ENCODE measurements at regions not wholly inside any gene's neighbourhood (a gene's known extent, or its start where the extent isn't known, plus 50 kb on each side); places are given as distances from the start of the nearest gene placed in this dataset.
"Not testable (repeated sequence)": the region's sequence is repeated elsewhere in the genome, so short reads cannot be mapped to it uniquely, and the experiment has no call there.

GRCh38 chr6:169099411-169100202 is 154.0 kb downstream of the THBS2 start:
- DNase-seq, result no peak

- not testable (repeated sequence) for DNase-seq
Measured at GRCh38 chr6:169098651-169099050, 155.0 kb downstream of the THBS2 start.

GRCh38 chr6:169098116-169098515 is 155.5 kb downstream of the THBS2 start:
- no peak for DNase-seq

GRCh38 chr6:169097381-169097959 is 156.2 kb downstream of the THBS2 start:
- no peak for DNase-seq

- no peak for DNase-seq
Measured at GRCh38 chr6:169096388-169096787, 157.3 kb downstream of the THBS2 start.

- DNase-seq, result no peak
Measured at GRCh38 chr6:169095153-169095552, 158.5 kb downstream of the THBS2 start.

- no peak for DNase-seq
Measured at GRCh38 chr6:169094552-169094950, 159.1 kb downstream of the THBS2 start.

- no peak for DNase-seq
Measured at GRCh38 chr6:169093770-169094551, 159.7 kb downstream of the THBS2 start.

GRCh38 chr6:169093066-169093723 is 160.5 kb downstream of the THBS2 start:
- no peak for DNase-seq

- no peak for DNase-seq
Measured at GRCh38 chr6:169092375-169092774, 161.3 kb downstream of the THBS2 start.

- DNase-seq, result not testable (repeated sequence)
Measured at GRCh38 chr6:169090514-169091127, 163.0 kb downstream of the THBS2 start.

GRCh38 chr6:169088762-169089161 is 164.9 kb downstream of the THBS2 start:
- DNase-seq, result no peak

GRCh38 chr6:169087443-169088041 is 166.1 kb downstream of the THBS2 start:
- DNase-seq, result no peak

- DNase-seq, result not testable (repeated sequence)
Measured at GRCh38 chr6:169086616-169087015, 167.0 kb downstream of the THBS2 start.

GRCh38 chr6:169086020-169086419 is 167.6 kb downstream of the THBS2 start:
- DNase-seq, result no peak

- DNase-seq, result no peak
Measured at GRCh38 chr6:169085466-169085865, 168.2 kb downstream of the THBS2 start.

GRCh38 chr6:169084557-169084956 is 169.1 kb downstream of the THBS2 start:
- not testable (repeated sequence) for DNase-seq

- no peak for DNase-seq
Measured at GRCh38 chr6:169084067-169084466, 169.6 kb downstream of the THBS2 start.

- no peak for DNase-seq
Measured at GRCh38 chr6:169083508-169083874, 170.2 kb downstream of the THBS2 start.

GRCh38 chr6:169082817-169083507 is 170.7 kb downstream of the THBS2 start:
- DNase-seq, result no peak

- DNase-seq, result no peak
Measured at GRCh38 chr6:169082093-169082492, 171.6 kb downstream of the THBS2 start.

Data from C1 segment of cervical spinal cord (tissue), 14 donors.